ENCODE measurements at regions not wholly inside any gene's neighbourhood (a gene's known extent, or its start where the extent isn't known, plus 50 kb on each side); places are given as distances from the start of the nearest gene placed in this dataset.

GRCh38 chr13:105259426-105259825 is 1276.0 kb downstream of the EFNB2 start:
- no peak for DNase-seq

- DNase-seq, result no peak
These were observed 1280.0 kb downstream of the EFNB2 start for GRCh38 chr13:105255472-105255871.

- DNase-seq, result no peak
These were observed 1284.2 kb downstream of the EFNB2 start for GRCh38 chr13:105251293-105251692.

- no peak for DNase-seq
These were observed 1287.6 kb downstream of the EFNB2 start for GRCh38 chr13:105247830-105248229.

GRCh38 chr13:105240371-105240770 is 1295.1 kb downstream of the EFNB2 start:
- DNase-seq, result no peak

GRCh38 chr13:105232439-105232838 is 1303.0 kb downstream of the EFNB2 start:
- no peak for DNase-seq

GRCh38 chr13:105232006-105232405 is 1303.5 kb downstream of the EFNB2 start:
- DNase-seq, result no peak

GRCh38 chr13:105231579-105231978 is 1303.9 kb downstream of the EFNB2 start:
- no peak for DNase-seq

GRCh38 chr13:105220881-105221280 is 1314.6 kb downstream of the EFNB2 start:
- no peak for DNase-seq

- no peak for DNase-seq
These were observed 1315.4 kb downstream of the EFNB2 start for GRCh38 chr13:105220063-105220462.

- DNase-seq, result no peak
These were observed 1315.8 kb downstream of the EFNB2 start for GRCh38 chr13:105219651-105220050.

- no peak for DNase-seq
These were observed 1322.0 kb downstream of the EFNB2 start for GRCh38 chr13:105213512-105213911.

- DNase-seq, result no peak
These were observed 1327.7 kb downstream of the EFNB2 start for GRCh38 chr13:105207572-105208293.

GRCh38 chr13:105202354-105202753 is 1333.1 kb downstream of the EFNB2 start:
- DNase-seq, result no peak

GRCh38 chr13:105201351-105201750 is 1334.1 kb downstream of the EFNB2 start:
- no peak for DNase-seq

- DNase-seq, result no peak
These were observed 1335.3 kb downstream of the EFNB2 start for GRCh38 chr13:105200181-105200580.

- DNase-seq, result no peak
These were observed 1339.4 kb downstream of the EFNB2 start for GRCh38 chr13:105196052-105196451.

- no peak for DNase-seq
These were observed 1342.4 kb downstream of the EFNB2 start for GRCh38 chr13:105193026-105193425.

- DNase-seq, result no peak
These were observed 1351.3 kb downstream of the EFNB2 start for GRCh38 chr13:105184201-105184600.

- DNase-seq, result no peak
These were observed 1358.1 kb downstream of the EFNB2 start for GRCh38 chr13:105177265-105177900.

GRCh38 chr13:105170438-105170837 is 1365.0 kb downstream of the EFNB2 start:
- DNase-seq, result no peak

- no peak for DNase-seq
These were observed 1367.2 kb downstream of the EFNB2 start for GRCh38 chr13:105168295-105168694.

- no peak for DNase-seq
These were observed 1368.1 kb downstream of the EFNB2 start for GRCh38 chr13:105167385-105167784.

- no peak for DNase-seq
These were observed 1369.9 kb downstream of the EFNB2 start for GRCh38 chr13:105165449-105166125.
